HL-60 (cell line): ENCODE measurements at regions not wholly inside any gene's neighbourhood (a gene's known extent, or its start where the extent isn't known, plus 50 kb on each side); places are given as distances from the start of the nearest gene placed in this dataset.
"Not testable (repeated sequence)": the region's sequence is repeated elsewhere in the genome, so short reads cannot be mapped to it uniquely, and the experiment has no call there.

Experiments
- GABPA ChIP-seq: IDR thresholded peaks from 2 replicates; pipeline ENCODE4 v1.6.1; 2012; ENCODE audit warnings: low read depth
- POLR2AphosphoS5 ChIP-seq: IDR thresholded peaks from 2 replicates; pipeline ENCODE4 v1.6.1; 2012; ENCODE audit warnings: low read depth
- SPI1 ChIP-seq: IDR thresholded peaks from 2 replicates; pipeline ENCODE4 v1.6.1; 2012; ENCODE audit warnings: low read depth, mild to moderate bottlenecking, borderline replicate concordance
- TF ChIP-seq, protein P1 (sequence below): IDR thresholded peaks from one replicate; pipeline ENCODE4 v1.5.1; 2011; ENCODE audit warnings: low read length, control low read depth, inconsistent platforms; ENCODE audit not compliant: insufficient read depth
- TF ChIP-seq, protein P2 (sequence below): IDR thresholded peaks from 2 replicates; pipeline ENCODE4 v1.6.1; 2012; ENCODE audit warnings: low read depth; ENCODE audit not compliant: insufficient replicate concordance

DNA sequence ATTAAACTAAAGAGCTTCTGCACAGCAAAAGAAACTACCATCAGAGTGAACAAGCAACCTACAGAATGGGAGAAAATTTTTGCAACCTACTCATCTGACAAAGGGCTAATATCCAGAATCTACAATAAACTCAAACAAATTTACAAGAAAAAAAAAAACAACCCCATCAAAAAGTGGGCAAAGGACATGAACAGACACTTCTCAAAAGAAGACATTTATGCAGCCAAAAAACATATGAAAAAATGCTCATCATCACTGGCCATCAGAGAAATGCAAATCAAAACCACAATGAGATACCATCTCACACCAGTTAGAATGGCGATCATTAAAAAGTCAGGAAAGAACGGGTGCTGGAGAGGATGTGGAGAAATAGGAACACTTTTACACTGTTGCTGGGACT, 439.3 kb upstream of the ADGRB3 start:
- TF ChIP-seq, protein P1, sequence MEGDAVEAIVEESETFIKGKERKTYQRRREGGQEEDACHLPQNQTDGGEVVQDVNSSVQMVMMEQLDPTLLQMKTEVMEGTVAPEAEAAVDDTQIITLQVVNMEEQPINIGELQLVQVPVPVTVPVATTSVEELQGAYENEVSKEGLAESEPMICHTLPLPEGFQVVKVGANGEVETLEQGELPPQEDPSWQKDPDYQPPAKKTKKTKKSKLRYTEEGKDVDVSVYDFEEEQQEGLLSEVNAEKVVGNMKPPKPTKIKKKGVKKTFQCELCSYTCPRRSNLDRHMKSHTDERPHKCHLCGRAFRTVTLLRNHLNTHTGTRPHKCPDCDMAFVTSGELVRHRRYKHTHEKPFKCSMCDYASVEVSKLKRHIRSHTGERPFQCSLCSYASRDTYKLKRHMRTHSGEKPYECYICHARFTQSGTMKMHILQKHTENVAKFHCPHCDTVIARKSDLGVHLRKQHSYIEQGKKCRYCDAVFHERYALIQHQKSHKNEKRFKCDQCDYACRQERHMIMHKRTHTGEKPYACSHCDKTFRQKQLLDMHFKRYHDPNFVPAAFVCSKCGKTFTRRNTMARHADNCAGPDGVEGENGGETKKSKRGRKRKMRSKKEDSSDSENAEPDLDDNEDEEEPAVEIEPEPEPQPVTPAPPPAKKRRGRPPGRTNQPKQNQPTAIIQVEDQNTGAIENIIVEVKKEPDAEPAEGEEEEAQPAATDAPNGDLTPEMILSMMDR, result not testable (repeated sequence)
- not testable (repeated sequence) for TF ChIP-seq POLR2AphosphoS5, SPI1, GABPA
- TF ChIP-seq, protein P2, sequence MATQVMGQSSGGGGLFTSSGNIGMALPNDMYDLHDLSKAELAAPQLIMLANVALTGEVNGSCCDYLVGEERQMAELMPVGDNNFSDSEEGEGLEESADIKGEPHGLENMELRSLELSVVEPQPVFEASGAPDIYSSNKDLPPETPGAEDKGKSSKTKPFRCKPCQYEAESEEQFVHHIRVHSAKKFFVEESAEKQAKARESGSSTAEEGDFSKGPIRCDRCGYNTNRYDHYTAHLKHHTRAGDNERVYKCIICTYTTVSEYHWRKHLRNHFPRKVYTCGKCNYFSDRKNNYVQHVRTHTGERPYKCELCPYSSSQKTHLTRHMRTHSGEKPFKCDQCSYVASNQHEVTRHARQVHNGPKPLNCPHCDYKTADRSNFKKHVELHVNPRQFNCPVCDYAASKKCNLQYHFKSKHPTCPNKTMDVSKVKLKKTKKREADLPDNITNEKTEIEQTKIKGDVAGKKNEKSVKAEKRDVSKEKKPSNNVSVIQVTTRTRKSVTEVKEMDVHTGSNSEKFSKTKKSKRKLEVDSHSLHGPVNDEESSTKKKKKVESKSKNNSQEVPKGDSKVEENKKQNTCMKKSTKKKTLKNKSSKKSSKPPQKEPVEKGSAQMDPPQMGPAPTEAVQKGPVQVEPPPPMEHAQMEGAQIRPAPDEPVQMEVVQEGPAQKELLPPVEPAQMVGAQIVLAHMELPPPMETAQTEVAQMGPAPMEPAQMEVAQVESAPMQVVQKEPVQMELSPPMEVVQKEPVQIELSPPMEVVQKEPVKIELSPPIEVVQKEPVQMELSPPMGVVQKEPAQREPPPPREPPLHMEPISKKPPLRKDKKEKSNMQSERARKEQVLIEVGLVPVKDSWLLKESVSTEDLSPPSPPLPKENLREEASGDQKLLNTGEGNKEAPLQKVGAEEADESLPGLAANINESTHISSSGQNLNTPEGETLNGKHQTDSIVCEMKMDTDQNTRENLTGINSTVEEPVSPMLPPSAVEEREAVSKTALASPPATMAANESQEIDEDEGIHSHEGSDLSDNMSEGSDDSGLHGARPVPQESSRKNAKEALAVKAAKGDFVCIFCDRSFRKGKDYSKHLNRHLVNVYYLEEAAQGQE, result not testable (repeated sequence)
